Coronary artery (tissue), 2 donors: ENCODE measurements at regions not wholly inside any gene's neighbourhood (a gene's known extent, or its start where the extent isn't known, plus 50 kb on each side); places are given as distances from the start of the nearest gene placed in this dataset.
A peak's percentile ranks its signal among the peaks of the same experiment; 100 is the strongest.

Source experiments
- DNase-seq: peaks from one replicate; pipeline ENCODE4 v3.0.0-alpha.2; 2017; ENCODE audit warnings: low spot score
- H3K27ac ChIP-seq, 2 donors: fragments of 200-600 bp; sonication (generic); one replicate each; pipeline ENCODE4 v1.5.1; 2016 to 2019
- H3K4me3 ChIP-seq: fragments of 200-600 bp; sonication (generic); 2 replicates; pipeline ENCODE4 v1.5.1; 2016; ENCODE audit warnings: mild to moderate bottlenecking, moderate library complexity
- CTCF ChIP-seq: fragments of 200-600 bp; sonication (generic); IDR thresholded peaks from one replicate; pipeline ENCODE4 v1.5.1; 2019; ENCODE audit warnings: antibody characterized with exemption

DNA sequence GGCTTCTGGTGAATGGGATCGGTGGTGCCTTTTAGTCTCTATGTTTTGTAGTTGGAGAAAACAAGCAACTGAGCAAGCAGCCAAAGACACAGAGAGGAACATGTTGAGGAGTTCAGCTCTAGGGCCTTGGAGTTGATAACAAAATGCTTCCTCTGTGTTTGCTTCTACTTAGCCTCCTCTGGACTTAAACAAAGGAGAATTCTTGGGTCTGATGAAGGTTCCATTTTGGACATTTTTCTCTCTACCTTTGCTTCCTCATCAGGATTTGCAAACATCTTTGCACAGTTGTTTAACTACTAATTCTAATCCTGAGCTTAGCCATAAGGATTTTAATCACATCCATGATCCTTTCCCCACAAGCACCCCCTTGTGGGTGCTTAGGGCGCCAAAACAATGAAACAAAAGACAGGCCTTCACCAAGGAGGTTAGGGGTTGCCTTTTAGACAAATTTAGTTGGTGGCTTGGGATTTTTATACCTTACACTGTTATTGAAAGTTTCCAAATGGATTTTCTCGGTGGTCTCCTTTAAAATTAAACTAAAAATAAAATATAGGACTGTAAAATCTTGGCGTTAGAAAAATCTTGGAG, 148.5 kb upstream of the SATB2 start:
- H3K4me3 ChIP-seq = no peak overlapping the region
- no peak for TF ChIP-seq CTCF
- H3K27ac ChIP-seq = no peak overlapping the region
- no peak for DNase-seq

DNA sequence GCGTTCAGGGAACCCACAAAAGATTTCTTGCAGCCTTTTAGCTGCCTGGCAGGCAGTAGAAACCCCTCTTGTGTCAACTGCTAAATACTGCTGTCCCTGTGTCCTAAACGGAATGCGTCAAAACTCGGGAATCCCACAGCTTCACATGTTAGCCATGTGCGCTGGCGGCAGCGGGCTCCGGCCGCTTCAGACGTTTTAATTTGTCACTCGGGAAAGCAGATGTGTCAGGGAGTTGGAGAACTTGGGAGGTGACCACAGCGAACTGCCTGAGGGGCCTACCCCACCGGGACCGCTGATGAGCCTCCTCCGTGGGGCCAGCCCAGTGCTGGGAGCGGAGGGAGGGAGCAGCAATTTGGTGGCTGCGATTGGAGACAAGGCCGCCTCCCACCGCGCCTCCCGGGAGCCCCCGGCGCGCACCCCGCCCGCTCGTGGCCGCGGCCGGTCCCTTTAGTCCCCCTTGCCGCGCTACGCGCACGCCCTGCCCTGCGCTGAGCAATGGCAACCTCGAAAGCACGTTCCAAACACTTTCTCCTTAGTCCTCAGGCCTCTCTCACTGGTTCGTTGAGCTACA, 146.1 kb upstream of the SATB2 start:
- peak overlapping the region; percentile 48 for H3K4me3 ChIP-seq
- TF ChIP-seq CTCF = no peak
- no peak overlapping the region for H3K27ac ChIP-seq
- no peak for DNase-seq

DNA sequence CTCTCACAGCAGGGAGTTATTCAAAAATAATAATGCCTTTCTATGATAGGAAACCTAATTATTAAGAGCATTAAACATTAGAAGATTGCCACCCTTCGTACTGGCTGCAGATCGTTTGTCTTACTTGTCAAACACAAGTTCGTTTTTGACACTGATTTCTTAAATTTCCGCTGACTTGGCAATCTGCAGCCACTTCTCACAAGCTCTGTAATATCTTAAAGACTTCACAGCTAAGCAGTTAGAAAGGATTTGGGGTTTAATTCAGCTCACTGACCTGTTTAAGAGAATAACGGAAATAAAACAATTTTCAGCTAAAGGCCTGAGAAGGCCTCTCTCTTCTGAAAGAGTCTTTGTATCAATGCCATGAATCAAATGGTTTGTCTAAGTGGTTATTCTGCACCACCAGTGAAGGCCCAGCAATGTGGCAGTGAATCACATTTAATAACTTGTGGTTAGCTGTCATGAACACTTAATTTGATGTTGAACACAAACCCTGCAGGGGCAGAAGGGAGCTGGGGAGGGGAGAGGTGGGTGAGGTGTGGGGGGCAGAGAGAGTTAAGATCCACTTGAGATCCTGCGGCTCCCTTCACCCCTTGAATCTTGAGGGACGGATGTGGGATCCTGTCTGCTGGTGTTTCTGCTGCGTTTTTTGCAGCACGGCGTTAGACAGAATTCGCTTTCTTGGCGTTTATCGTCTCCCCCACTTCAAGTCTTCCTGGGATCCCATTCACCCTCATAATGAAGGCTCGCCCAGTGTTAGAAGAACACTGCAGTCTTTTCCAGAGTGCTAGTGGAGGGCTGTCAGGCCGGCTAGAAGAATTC, 145.4 kb upstream of the SATB2 start:
- Histone ChIP-seq H3K4me3 (no peak overlapping the region), H3K27ac (no peak overlapping the region)
- no peak for TF ChIP-seq CTCF
- DNase-seq = no peak

DNA sequence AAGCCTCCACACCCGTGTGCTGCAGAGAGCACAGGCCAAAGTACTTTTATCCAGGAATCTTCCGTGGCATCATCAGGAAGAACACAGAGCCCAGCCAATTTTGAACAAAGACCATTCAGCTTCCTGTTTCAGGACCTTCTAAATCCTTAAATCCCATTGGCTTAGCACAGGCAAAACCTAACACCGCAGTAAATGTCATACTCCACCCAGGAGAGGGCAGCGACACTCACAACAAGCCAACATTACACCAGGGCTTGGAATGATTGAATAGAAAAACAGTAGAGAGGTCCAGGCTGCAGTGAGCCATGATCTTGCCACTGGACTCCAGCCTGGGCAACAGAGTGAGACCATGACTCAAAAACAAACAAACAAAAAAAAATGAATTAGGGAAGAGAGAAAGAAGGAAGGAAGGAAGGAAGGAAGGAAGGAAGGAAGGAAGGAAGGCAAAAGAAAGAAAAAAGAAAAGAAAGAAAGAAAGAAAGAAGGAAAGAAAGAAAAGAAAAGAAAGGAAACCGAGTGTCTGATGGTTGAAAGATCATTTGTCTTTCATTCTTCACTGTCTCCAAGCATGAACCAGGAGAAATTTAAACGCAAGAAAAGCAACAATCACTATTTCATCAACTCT, 144.6 kb upstream of the SATB2 start:
- TF ChIP-seq CTCF = no peak
- H3K27ac ChIP-seq = no peak overlapping the region
- H3K4me3 ChIP-seq = no peak overlapping the region
- DNase-seq = no peak

- no peak for DNase-seq
- no peak overlapping the region for H3K4me3 ChIP-seq
- TF ChIP-seq CTCF = no peak
- H3K27ac ChIP-seq = no peak overlapping the region
Measured at GRCh38 chr2:199596549-199596948, 138.8 kb upstream of the SATB2 start.

DNA sequence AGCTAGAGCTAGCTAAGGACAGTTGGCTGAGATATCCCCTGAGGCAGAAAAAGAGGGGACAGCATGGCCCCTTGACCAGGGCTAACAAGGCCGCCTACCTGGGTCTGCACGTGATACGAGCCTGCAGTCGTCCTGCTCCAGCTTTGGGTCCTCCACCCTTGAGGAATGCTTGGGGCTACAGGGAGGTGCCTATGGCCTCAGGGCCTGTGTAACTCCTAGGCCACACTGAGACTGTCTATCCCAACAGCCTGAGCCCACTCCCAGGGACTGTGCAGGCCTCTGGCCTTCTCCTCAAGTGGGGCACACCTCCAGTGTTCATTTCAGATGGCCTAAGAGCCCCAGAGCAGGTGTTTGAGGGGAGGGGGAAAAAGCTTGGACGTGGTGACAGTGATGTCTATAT, 136.7 kb upstream of the SATB2 start:
- H3K4me3 ChIP-seq = no peak overlapping the region
- no peak overlapping the region for H3K27ac ChIP-seq
- DNase-seq = no peak
- TF ChIP-seq CTCF = no peak
